Stimulated activated CD4-positive, alpha-beta T cell treated with anti-CD3 and anti-CD28 coated beads, TNF-alpha, amount 100 ng/mL, for 4 hours (primary cell): ENCODE measurements at regions not wholly inside any gene's neighbourhood (a gene's known extent, or its start where the extent isn't known, plus 50 kb on each side); places are given as distances from the start of the nearest gene placed in this dataset.
"Not testable (repeated sequence)": the region's sequence is repeated elsewhere in the genome, so short reads cannot be mapped to it uniquely, and the experiment has no call there.

Source experiments
- DNase-seq, 3 experiments: peaks; one replicate each; pipeline ENCODE4 v3.0.0-alpha.2; 2020; ENCODE audit warnings: low read depth in 3 of 3

GRCh38 chr7:155395176-155395797 lies 62.6 kb upstream of the EN2 start:
- DNase-seq = no peak

- no peak for DNase-seq
These were observed 61.3 kb upstream of the EN2 start for GRCh38 chr7:155396661-155397060.

GRCh38 chr7:155397758-155398714 lies 59.9 kb upstream of the EN2 start:
- DNase-seq = not testable (repeated sequence)

GRCh38 chr7:155398944-155399343 lies 59.0 kb upstream of the EN2 start:
- no peak for DNase-seq

- DNase-seq = no peak
These were observed 58.4 kb upstream of the EN2 start for GRCh38 chr7:155399577-155399976.

DNA sequence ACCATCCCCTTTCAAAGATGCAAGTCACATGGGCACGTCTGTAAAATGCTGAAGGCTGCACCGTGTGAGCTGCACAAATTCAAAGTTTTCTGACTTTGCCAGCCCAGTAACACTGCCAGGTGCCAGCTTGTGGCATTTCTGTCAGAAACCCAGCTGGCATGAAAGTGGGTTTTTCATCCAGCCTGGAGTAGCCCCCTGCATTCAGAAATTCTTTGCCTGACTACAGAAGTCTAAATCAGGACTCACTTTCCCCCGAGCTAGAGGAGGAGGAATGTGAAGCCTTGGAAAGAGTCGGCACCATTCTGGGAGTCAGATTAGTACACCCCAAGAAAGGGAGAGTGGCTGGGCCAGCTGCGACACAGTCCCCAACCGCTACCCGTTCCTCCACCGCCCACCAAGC lies 56.7 kb upstream of the EN2 start:
- DNase-seq = no peak

GRCh38 chr7:155401884-155402283 lies 56.0 kb upstream of the EN2 start:
- DNase-seq = no peak

GRCh38 chr7:155402941-155403340 lies 55.0 kb upstream of the EN2 start:
- DNase-seq = no peak

DNA sequence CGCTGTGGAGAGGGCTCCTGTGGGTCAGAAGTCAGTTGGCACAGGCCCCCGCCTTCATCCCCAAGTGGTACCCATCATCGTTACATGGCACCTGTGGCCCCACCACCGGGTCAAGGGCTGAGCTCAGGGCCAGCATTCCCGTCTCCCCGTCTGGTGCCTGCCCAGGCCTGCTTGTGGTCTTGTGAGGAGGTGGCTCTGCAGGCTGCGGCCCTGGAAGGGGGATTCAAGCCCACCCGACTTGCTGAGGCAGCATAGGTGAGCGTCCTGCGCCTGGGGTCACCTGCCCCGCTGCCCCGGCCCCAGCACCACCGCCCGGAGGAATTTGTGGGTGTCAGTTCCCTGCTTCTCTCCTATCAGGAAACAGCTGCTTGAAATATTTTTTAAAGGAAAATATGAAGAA lies 53.0 kb upstream of the EN2 start:
- no peak for DNase-seq

DNA sequence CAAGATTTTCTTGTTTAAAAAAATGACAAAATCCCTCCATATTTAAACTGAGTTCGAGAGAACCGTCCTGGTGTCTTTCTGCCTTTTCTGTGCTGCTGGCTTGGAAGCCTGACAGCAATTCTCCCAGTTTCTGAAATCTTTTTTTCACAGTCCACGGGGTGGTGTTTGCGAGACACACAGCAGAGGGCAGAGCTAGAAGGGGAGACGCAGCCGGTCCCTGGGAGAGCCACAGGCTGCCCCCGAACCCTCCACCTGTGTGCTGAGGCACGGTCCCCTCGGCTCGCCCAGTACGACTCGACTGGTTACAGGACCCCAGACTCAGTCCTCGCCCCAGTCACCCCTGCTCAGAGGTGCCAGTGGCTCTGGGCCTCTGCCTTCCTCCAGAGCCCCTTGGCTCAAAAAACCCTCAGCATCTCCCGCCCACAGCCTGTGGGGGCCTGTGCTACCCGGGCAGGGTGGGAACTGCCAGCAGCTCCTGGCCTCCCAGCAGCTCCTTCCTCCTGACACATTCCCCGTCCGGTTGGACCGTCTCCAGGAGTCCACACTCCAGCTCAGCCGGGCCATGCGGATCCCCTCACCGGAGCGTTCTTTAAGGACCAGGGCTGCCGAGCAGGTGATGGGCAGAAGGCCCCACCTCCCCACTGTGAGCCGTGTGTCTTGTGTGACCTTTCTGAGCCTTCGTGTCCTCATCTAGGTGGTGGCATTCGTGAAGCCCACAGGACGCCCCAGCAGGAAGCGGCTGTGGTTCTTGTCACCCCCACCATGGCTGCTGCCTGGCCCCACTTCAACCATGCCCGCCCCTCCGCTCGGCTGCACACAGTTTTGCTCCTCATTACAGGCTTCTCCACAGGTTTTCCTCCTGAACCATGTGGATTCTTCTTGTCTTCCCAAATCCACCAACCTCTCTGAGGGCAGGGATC lies 52.3 kb upstream of the EN2 start:
- DNase-seq = no peak

- DNase-seq = no peak
These were observed 50.1 kb upstream of the EN2 start for GRCh38 chr7:155407799-155408198.
